Germinal center (tissue), 1 donor: ENCODE measurements at regions not wholly inside any gene's neighbourhood (a gene's known extent, or its start where the extent isn't known, plus 50 kb on each side); places are given as distances from the start of the nearest gene placed in this dataset.
"Not testable (repeated sequence)": the region's sequence is repeated elsewhere in the genome, so short reads cannot be mapped to it uniquely, and the experiment has no call there.

Source experiments
- DNase-seq: peaks from one replicate; pipeline ENCODE4 v3.0.0; 2012; ENCODE audit warnings: mixed read lengths, low spot score

- DNase-seq: no peak
Measured at GRCh38 chr4:159743971-159744370, 641.1 kb downstream of the RAPGEF2 start.

- no peak for DNase-seq
Measured at GRCh38 chr4:159747983-159748382, 645.1 kb downstream of the RAPGEF2 start.

- DNase-seq: no peak
Measured at GRCh38 chr4:159748834-159749444, 646.1 kb downstream of the RAPGEF2 start.

- no peak for DNase-seq
Measured at GRCh38 chr4:159757499-159757898, 654.6 kb downstream of the RAPGEF2 start.

- no peak for DNase-seq
Measured at GRCh38 chr4:159758061-159758460, 655.2 kb downstream of the RAPGEF2 start.

- DNase-seq: no peak
Measured at GRCh38 chr4:159762672-159763071, 659.8 kb downstream of the RAPGEF2 start.

GRCh38 chr4:159764343-159764952 is 661.6 kb downstream of the RAPGEF2 start:
- DNase-seq: peak; percentile 3

GRCh38 chr4:159765382-159765781 is 662.5 kb downstream of the RAPGEF2 start:
- DNase-seq: no peak

- no peak for DNase-seq
Measured at GRCh38 chr4:159766241-159766640, 663.4 kb downstream of the RAPGEF2 start.

- no peak for DNase-seq
Measured at GRCh38 chr4:159767406-159767805, 664.5 kb downstream of the RAPGEF2 start.

- no peak for DNase-seq
Measured at GRCh38 chr4:159768016-159768415, 665.1 kb downstream of the RAPGEF2 start.

- DNase-seq: no peak
Measured at GRCh38 chr4:159770401-159770800, 667.5 kb downstream of the RAPGEF2 start.

- no peak for DNase-seq
Measured at GRCh38 chr4:159770969-159771368, 668.1 kb downstream of the RAPGEF2 start.

GRCh38 chr4:159776961-159777360 is 674.1 kb downstream of the RAPGEF2 start:
- DNase-seq: no peak

- no peak for DNase-seq
Measured at GRCh38 chr4:159777689-159778088, 674.8 kb downstream of the RAPGEF2 start.

GRCh38 chr4:159778298-159778697 is 675.4 kb downstream of the RAPGEF2 start:
- DNase-seq: no peak

GRCh38 chr4:159779716-159780115 is 676.8 kb downstream of the RAPGEF2 start:
- DNase-seq: no peak

GRCh38 chr4:159780196-159780922 is 677.5 kb downstream of the RAPGEF2 start:
- DNase-seq: no peak

GRCh38 chr4:159787901-159788300 is 685.0 kb downstream of the RAPGEF2 start:
- DNase-seq: no peak

GRCh38 chr4:159791334-159791733 is 688.5 kb downstream of the RAPGEF2 start:
- DNase-seq: no peak

- DNase-seq: not testable (repeated sequence)
Measured at GRCh38 chr4:159804592-159804991, 701.7 kb downstream of the RAPGEF2 start.

- DNase-seq: no peak
Measured at GRCh38 chr4:159823743-159824142, 720.9 kb downstream of the RAPGEF2 start.

GRCh38 chr4:159828687-159829086 is 725.8 kb downstream of the RAPGEF2 start:
- DNase-seq: no peak
